ENCODE measurements at regions not wholly inside any gene's neighbourhood (a gene's known extent, or its start where the extent isn't known, plus 50 kb on each side); places are given as distances from the start of the nearest gene placed in this dataset.

DNA sequence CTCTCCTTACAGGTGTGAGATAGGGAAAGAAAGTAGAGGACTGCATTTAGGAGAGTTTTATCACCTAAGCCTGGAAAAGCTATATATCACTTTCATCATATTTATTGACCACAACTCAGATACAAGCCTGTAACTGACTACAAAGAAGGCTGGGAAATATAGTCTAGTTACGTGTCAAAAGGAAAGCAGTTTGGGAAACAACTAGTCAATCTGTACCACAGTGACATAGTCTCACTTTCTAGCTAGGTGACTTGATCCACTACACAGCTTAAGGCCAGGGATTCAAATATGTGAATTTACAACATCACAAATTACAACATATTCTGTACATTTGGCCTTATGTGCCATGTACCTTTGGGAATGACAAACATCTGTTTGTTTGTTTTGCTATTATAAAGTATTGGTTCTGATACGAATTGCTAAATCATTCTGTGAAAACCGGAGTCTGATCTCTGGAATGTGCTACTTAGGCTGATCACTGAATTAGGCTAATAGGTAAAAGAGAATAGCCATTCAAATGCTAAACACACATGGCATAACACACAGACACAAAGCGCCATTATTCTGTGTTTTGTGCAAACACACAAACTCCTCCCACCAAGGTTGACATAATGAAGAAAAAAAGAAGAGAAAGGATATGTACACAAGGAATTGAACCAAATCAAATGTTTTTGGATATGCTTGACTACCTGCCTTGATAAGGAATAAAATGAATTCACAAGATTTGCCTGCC, 279.8 kb downstream of the DUSP6 start:
- intact Hi-C loops (cut with DNase I; ENCODE audit: low total_unique reads) = no loop called here
- 92 to 96% methylated on average over 4 of the region's 4 CpGs for WGBS, 2 donors
- no peak overlapping the region for H3K4me3 ChIP-seq (ENCODE audit: low read depth, poor library complexity, severe bottlenecking)
- TF ChIP-seq, protein P1, sequence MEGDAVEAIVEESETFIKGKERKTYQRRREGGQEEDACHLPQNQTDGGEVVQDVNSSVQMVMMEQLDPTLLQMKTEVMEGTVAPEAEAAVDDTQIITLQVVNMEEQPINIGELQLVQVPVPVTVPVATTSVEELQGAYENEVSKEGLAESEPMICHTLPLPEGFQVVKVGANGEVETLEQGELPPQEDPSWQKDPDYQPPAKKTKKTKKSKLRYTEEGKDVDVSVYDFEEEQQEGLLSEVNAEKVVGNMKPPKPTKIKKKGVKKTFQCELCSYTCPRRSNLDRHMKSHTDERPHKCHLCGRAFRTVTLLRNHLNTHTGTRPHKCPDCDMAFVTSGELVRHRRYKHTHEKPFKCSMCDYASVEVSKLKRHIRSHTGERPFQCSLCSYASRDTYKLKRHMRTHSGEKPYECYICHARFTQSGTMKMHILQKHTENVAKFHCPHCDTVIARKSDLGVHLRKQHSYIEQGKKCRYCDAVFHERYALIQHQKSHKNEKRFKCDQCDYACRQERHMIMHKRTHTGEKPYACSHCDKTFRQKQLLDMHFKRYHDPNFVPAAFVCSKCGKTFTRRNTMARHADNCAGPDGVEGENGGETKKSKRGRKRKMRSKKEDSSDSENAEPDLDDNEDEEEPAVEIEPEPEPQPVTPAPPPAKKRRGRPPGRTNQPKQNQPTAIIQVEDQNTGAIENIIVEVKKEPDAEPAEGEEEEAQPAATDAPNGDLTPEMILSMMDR (IDR thresholded peaks at IDR 0.05) = no peak
- TF ChIP-seq POLR2A (IDR thresholded peaks at IDR 0.05) = no peak
- DNase-seq (ENCODE audit: low spot score in 2 of 2) = no peak

DNA sequence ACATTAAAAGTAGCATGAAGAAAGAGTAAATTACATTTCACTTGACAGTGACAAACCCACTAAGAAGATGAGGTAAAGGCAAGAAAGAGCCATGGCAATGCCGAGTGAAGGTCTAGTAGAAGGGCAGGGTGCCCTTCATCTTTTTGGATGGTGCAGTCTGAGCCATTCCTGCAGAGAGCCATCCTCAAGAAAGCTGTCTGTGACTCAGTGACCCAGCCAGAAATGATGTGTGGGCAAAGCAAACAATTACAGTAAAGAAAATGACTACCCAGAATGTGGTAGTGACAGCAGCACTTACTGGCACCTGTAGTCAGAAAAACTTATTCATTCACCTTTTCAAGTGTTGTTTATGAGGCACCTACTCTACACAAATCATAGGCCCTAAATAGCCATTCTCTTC, 281.7 kb downstream of the DUSP6 start:
- intact Hi-C loops (cut with DNase I; ENCODE audit: low total_unique reads) = no loop called here
- 94 to 100% methylated on average over 1 of the region's 1 CpG for WGBS, 2 donors
- H3K4me3 ChIP-seq (ENCODE audit: low read depth, poor library complexity, severe bottlenecking) = no peak overlapping the region
- TF ChIP-seq POLR2A (IDR thresholded peaks at IDR 0.05) = no peak
- TF ChIP-seq, protein P1 (IDR thresholded peaks at IDR 0.05) = no peak
- no peak for DNase-seq (ENCODE audit: low spot score in 2 of 2)

DNA sequence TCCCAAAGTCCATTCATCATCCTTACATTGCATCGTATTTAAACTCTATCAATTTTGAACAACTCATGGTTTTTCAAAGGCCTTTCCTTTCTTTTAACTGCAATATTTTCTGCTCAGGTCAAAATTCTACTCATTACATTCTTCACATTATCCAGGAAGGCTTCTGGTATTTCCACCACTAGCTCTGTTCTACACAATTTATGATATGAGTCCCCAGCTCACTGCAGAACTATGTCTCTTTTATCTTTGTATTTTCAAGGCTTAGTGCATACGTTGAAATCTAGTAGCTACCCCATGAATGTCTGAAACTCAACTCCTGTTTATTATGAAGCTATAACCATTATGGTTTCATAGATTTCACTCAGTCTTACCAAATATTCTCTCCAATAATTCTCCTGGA, 282.9 kb downstream of the DUSP6 start:
- intact Hi-C loops (cut with DNase I; ENCODE audit: low total_unique reads) = no loop called here
- no peak overlapping the region for H3K4me3 ChIP-seq (ENCODE audit: low read depth, poor library complexity, severe bottlenecking)
- no peak for TF ChIP-seq POLR2A (IDR thresholded peaks at IDR 0.05)
- TF ChIP-seq, protein P1 (IDR thresholded peaks at IDR 0.05) = no peak
- 89 to 92% methylated on average over 2 of the region's 2 CpGs for WGBS, 2 donors
- no peak for DNase-seq (ENCODE audit: low spot score in 2 of 2)

DNA sequence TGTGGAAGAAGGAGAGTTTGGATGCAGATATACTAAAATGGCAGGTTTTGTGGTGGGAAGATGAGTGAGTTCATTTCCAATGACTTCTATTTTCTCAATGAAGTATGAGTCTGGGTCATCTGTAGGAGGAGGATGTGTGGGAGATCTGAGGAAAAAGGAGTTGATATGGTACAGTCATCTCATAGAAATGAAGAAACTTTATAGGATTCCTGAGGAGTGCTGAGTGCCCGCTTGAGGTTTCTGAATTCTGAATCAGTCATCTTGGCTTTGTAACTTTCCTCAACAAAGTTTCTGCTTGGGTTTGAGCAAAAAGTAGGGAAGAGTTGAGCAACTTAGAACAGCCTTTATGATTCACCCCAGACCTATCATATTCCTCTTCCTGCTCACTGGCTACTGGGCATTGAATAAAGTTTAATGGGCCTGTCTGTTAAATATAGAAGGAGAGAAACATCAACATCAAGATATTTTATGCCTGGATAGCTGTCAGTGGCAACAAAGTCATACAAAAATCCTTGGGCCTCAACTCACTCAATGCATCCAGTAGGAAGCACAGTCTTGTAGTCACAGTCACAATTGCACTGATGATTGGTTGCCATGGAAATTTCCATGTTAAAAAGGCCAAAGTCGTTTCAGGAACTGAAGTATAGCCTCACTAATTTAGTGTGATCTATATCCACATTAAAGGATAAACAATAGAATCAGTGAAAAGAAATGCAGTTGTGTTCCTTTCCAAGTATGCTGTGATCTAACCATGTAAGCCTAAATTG, 284.7 kb downstream of the DUSP6 start:
- 62 to 64% methylated on average over 2 of the region's 2 CpGs for WGBS, 2 donors
- H3K4me3 ChIP-seq (ENCODE audit: low read depth, poor library complexity, severe bottlenecking) = no peak overlapping the region
- intact Hi-C loops (cut with DNase I; ENCODE audit: low total_unique reads) = no loop called here
- DNase-seq (ENCODE audit: low spot score in 2 of 2) = no peak
- TF ChIP-seq, protein P1 (IDR thresholded peaks at IDR 0.05) = no peak
- TF ChIP-seq POLR2A (IDR thresholded peaks at IDR 0.05) = no peak

DNA sequence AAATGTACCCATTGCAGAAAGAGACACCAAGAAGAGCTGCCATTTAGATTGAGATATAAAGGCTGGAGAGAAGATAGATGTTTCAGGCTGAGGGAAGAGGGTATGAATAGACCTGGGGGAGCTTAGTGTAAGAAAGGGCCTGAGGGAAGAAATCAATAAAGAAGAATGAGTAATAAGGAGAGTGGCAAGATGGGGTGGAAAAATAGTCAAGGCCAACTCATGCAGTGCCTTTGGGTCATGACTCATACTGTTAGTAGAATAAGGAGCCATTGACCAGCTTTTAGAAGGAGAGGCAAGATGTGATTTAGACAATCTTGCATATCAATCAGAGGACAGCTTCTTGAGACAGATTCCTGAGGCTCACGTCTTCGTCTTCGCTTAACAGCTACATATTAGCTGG, 287.5 kb downstream of the DUSP6 start:
- no peak for DNase-seq (ENCODE audit: low spot score in 2 of 2)
- no peak for TF ChIP-seq POLR2A (IDR thresholded peaks at IDR 0.05)
- TF ChIP-seq, protein P1 (IDR thresholded peaks at IDR 0.05) = no peak
- intact Hi-C loops (cut with DNase I; ENCODE audit: low total_unique reads) = no loop called here
- no peak overlapping the region for H3K4me3 ChIP-seq (ENCODE audit: low read depth, poor library complexity, severe bottlenecking)
- 94 to 95% methylated on average over 3 of the region's 3 CpGs for WGBS, 2 donors

Measured in lower leg skin (tissue), 4 donors.